Prostate gland (tissue), 2 donors: ENCODE measurements at regions not wholly inside any gene's neighbourhood (a gene's known extent, or its start where the extent isn't known, plus 50 kb on each side); places are given as distances from the start of the nearest gene placed in this dataset.
A peak's percentile ranks its signal among the peaks of the same experiment; 100 is the strongest.

ENCODE experiments used
- DNase-seq: peaks from one replicate; pipeline ENCODE4 v3.0.0-alpha.2; 2019; ENCODE audit warnings: low spot score
- H3K27ac ChIP-seq, 2 donors: fragments of 200-600 bp; sonication (generic); 2 replicates each; pipeline ENCODE4 v1.5.1; 2017 to 2019
- H3K27me3 ChIP-seq: fragments of 200-600 bp; sonication (generic); replicated peaks from 2 replicates; pipeline ENCODE4 v1.5.1; 2019; ENCODE audit not compliant: insufficient read depth
- H3K36me3 ChIP-seq, 2 donors: fragments of 200-600 bp; sonication (generic); 1 replicate in 1 of 2; 2 replicates in 1 of 2; pipeline versions ENCODE4 v1.5.1 to v1.8.1; 2017 to 2019
- H3K4me1 ChIP-seq: fragments of 200-600 bp; sonication (generic); replicated peaks from 2 replicates; pipeline ENCODE4 v1.5.1; 2019
- H3K4me3 ChIP-seq, 2 donors: fragments of 200-600 bp; sonication (generic); 2 replicates each; pipeline ENCODE4 v1.5.1; 2017 to 2019
- H3K9me3 ChIP-seq: fragments of 200-600 bp; sonication (generic); 2 replicates; pipeline ENCODE4 v1.5.1; 2017
- POLR2A ChIP-seq: fragments of 450-650 bp; IDR thresholded peaks from one replicate; pipeline ENCODE4 v1.6.1; 2016; ENCODE audit warnings: antibody characterized with exemption, mild to moderate bottlenecking
- POLR2AphosphoS5 ChIP-seq: sonication (generic); formaldehyde crosslinking; IDR thresholded peaks from one replicate; pipeline ENCODE4 v1.6.1; 2017; ENCODE audit warnings: antibody characterized with exemption
- WGBS: methylation state at CpG from one replicate; pipeline ENCODE4 v1.1.5; 2018; 5-methylcytosine and 5-hydroxymethylcytosine counted together
- intact Hi-C: fragments of 100-400 bp; cut with DNase I; formaldehyde crosslinking; loops from one replicate; pipeline ENCODE4 v1.14.2; 2022
- TF ChIP-seq, protein P1 (sequence below), 4 experiments: fragments of 200-600 bp in 2 of 4; fragments of 450-650 bp in 2 of 4; sonication (generic) in 2 of 4; IDR thresholded peaks; 1 replicate in 3 of 4; 2 replicates in 1 of 4; pipeline ENCODE4 v1.5.1; 2016 to 2019; ENCODE audit warnings: antibody characterized with exemption in 4 of 4, mild to moderate bottlenecking in 2 of 4, moderate library complexity in 2 of 4

GRCh38 chr18:39406941-39407340 is 1841.3 kb upstream of the CELF4 start:
- Histone ChIP-seq H3K27ac (no peak overlapping the region), H3K27me3 (no peaks in the 10 kb centered on the region), H3K4me1 (no peaks in the 10 kb centered on the region), H3K36me3 (no peaks in the 10 kb centered on the region), H3K9me3 (no peaks in the 10 kb centered on the region), H3K4me3 (no peak overlapping the region)
- peak; percentile 36 for TF ChIP-seq POLR2AphosphoS5
- TF ChIP-seq, protein P1, sequence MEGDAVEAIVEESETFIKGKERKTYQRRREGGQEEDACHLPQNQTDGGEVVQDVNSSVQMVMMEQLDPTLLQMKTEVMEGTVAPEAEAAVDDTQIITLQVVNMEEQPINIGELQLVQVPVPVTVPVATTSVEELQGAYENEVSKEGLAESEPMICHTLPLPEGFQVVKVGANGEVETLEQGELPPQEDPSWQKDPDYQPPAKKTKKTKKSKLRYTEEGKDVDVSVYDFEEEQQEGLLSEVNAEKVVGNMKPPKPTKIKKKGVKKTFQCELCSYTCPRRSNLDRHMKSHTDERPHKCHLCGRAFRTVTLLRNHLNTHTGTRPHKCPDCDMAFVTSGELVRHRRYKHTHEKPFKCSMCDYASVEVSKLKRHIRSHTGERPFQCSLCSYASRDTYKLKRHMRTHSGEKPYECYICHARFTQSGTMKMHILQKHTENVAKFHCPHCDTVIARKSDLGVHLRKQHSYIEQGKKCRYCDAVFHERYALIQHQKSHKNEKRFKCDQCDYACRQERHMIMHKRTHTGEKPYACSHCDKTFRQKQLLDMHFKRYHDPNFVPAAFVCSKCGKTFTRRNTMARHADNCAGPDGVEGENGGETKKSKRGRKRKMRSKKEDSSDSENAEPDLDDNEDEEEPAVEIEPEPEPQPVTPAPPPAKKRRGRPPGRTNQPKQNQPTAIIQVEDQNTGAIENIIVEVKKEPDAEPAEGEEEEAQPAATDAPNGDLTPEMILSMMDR (IDR thresholded peaks at IDR 0.05): no peak
- intact Hi-C loops: no loop called here
- DNase-seq: peak; percentile 27
- WGBS: 62% methylated on average over 3 of the region's 3 CpGs

DNA sequence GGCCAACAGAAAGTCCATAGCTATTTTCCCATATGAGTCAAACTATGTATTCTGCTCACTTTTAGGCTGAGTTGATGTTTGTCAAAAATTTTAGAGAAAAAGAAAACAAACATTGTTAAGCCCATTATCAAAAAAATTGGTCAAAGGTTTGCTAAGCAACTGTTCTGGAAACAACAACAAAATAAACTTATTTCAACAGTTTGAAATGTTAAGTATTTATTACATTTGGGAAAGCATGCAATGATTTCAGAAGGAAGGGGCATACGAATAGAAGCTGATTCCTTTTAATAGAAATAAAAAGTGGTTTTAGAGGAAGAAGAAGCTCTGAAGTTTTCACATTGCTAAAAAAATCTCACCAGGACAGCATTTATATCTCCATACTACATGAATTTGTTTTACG is 1837.5 kb upstream of the CELF4 start:
- H3K27me3 ChIP-seq: no peaks in the 10 kb centered on the region
- H3K4me1 ChIP-seq: no peaks in the 10 kb centered on the region
- no peak overlapping the region for H3K27ac ChIP-seq
- no peak for TF ChIP-seq POLR2AphosphoS5
- TF ChIP-seq, protein P1 (IDR thresholded peaks at IDR 0.05): no peak
- TF ChIP-seq POLR2A: no peak
- intact Hi-C loops: no loop called here
- no peaks in the 10 kb centered on the region for H3K9me3 ChIP-seq
- DNase-seq: no peak
- no peak overlapping the region for H3K4me3 ChIP-seq
- H3K36me3 ChIP-seq: no peaks in the 10 kb centered on the region
- WGBS: 63% methylated on average over 2 of the region's 2 CpGs

DNA sequence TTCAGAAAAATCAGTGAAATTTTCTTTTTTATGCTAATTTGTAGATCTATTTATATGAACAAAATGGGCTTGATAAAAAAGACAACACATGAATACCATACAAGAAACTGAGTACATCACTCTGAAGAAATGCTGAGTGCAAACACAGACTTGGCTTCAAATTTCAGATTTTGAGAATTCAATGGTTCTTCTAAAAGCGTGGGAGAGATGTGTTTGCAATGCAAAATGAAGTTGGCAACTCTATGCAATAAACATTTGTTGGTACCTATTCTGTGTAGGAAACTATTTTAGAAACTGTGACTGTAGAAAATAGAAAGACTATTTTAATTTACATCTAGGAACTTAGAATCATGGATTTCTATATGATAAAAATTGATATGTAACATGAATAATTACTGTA is 1834.1 kb upstream of the CELF4 start:
- Histone ChIP-seq H3K4me1 (no peaks in the 10 kb centered on the region), H3K36me3 (no peaks in the 10 kb centered on the region), H3K27me3 (no peaks in the 10 kb centered on the region), H3K27ac (no peak overlapping the region), H3K9me3 (no peaks in the 10 kb centered on the region), H3K4me3 (no peak overlapping the region)
- DNase-seq: no peak
- 84% methylated on average over 1 of the region's 1 CpG for WGBS
- TF ChIP-seq POLR2AphosphoS5 (no peak), POLR2A (no peak)
- TF ChIP-seq, protein P1 (IDR thresholded peaks at IDR 0.05): no peak
- intact Hi-C loops: no loop called here

DNA sequence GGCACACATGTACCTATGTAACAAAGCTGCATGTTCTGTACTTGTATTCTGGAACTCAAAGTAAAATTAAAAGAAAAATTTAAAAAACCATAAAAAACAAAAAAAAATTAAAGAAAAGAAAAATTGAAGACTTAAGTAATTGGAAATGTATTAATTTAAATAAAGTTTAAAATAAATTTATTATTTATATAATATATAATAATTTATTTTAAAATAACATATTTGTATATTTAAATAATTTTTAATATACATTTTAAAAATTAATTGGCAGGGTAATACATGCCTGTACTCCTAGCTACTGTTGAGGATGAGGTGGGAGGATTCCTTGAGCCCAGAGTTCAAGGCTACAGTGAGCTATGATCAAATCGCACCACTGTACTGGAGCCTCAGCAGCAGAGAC is 1830.6 kb upstream of the CELF4 start:
- no peaks in the 10 kb centered on the region for H3K9me3 ChIP-seq
- TF ChIP-seq POLR2AphosphoS5 (no peak), POLR2A (no peak)
- TF ChIP-seq, protein P1 (IDR thresholded peaks at IDR 0.05): no peak
- intact Hi-C loops: no loop called here
- DNase-seq: no peak
- H3K27me3 ChIP-seq: no peaks in the 10 kb centered on the region
- H3K27ac ChIP-seq: no peak overlapping the region
- H3K36me3 ChIP-seq: no peaks in the 10 kb centered on the region
- H3K4me1 ChIP-seq: no peaks in the 10 kb centered on the region
- H3K4me3 ChIP-seq: no peak overlapping the region
- WGBS: 96% methylated on average over 1 of the region's 1 CpG

GRCh38 chr18:39389800-39390379 is 1824.3 kb upstream of the CELF4 start:
- no peak for DNase-seq
- 89% methylated on average over 5 of the region's 6 CpGs for WGBS
- H3K36me3 ChIP-seq: no peaks in the 10 kb centered on the region
- no peaks in the 10 kb centered on the region for H3K9me3 ChIP-seq
- no peaks in the 10 kb centered on the region for H3K4me1 ChIP-seq
- H3K4me3 ChIP-seq: no peak overlapping the region
- TF ChIP-seq, protein P1 (IDR thresholded peaks at IDR 0.05): no peak
- TF ChIP-seq POLR2AphosphoS5: no peak
- TF ChIP-seq POLR2A: no peak
- H3K27ac ChIP-seq: no peak overlapping the region
- no peaks in the 10 kb centered on the region for H3K27me3 ChIP-seq
- intact Hi-C loops: no loop called here
